ENCODE measurements at regions not wholly inside any gene's neighbourhood (a gene's known extent, or its start where the extent isn't known, plus 50 kb on each side); places are given as distances from the start of the nearest gene placed in this dataset.

DNA sequence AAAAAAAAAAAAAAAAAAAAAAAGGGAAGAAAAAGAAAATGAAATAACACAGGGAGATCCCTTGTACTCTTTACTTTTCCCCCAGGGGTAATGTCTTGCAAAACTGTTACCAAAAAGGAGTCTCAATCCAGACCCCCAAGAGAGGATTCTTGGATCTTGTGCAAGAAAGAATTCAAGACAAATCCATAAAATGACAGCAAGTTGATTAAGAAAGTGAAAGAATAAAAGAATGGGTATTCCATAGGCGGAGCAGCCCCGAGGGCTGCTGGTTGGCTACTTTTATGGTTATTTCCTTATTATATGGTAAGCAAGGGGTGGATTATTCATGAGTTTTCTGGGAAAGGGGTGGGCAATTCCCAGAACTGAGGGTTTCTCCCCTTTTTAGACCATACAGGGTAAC lies 604.3 kb upstream of the AMELY start:
- TF ChIP-seq, protein P1, sequence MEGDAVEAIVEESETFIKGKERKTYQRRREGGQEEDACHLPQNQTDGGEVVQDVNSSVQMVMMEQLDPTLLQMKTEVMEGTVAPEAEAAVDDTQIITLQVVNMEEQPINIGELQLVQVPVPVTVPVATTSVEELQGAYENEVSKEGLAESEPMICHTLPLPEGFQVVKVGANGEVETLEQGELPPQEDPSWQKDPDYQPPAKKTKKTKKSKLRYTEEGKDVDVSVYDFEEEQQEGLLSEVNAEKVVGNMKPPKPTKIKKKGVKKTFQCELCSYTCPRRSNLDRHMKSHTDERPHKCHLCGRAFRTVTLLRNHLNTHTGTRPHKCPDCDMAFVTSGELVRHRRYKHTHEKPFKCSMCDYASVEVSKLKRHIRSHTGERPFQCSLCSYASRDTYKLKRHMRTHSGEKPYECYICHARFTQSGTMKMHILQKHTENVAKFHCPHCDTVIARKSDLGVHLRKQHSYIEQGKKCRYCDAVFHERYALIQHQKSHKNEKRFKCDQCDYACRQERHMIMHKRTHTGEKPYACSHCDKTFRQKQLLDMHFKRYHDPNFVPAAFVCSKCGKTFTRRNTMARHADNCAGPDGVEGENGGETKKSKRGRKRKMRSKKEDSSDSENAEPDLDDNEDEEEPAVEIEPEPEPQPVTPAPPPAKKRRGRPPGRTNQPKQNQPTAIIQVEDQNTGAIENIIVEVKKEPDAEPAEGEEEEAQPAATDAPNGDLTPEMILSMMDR (IDR thresholded peaks at IDR 0.05): no peak
- TF ChIP-seq POLR2A (IDR thresholded peaks at IDR 0.05): no peak
